A673 (cell line): ENCODE measurements at regions not wholly inside any gene's neighbourhood (a gene's known extent, or its start where the extent isn't known, plus 50 kb on each side); places are given as distances from the start of the nearest gene placed in this dataset.

Experiments used
- BruUV-seq: library from RNA; stranded (reverse); fragments of 400-500 nt; replicated peaks from 2 replicates; lab custom pipeline; 2021; lab: Mats Ljungman, UMichigan
- CTCF ChIA-PET: fragments of 300-600 bp; sonication (Branson Sonifier 250); formaldehyde crosslinking; loops from one replicate; lab custom pipeline; 2022; ENCODE audit warnings: antibody characterized with exemption; lab: Charles Lee
- POLR2A ChIA-PET: fragments of 300-600 bp; sonication (Branson Sonifier 250); formaldehyde crosslinking; loops from one replicate; lab custom pipeline; 2022; ENCODE audit warnings: antibody characterized with exemption; ENCODE audit not compliant: low non-redundant PET; lab: Charles Lee
- DNase-seq: peaks from one replicate; pipeline ENCODE4 v3.0.0-alpha.2; 2015; ENCODE audit warnings: low spot score
- H3K27ac ChIP-seq: fragments of 200-600 bp; sonication (generic); 2 replicates; pipeline ENCODE4 v1.5.1; 2016; ENCODE audit warnings: mixed run types, low read depth, mild to moderate bottlenecking, mixed read lengths, antibody characterized with exemption, low read length; ENCODE audit not compliant: poor library complexity, severe bottlenecking
- H3K27me3 ChIP-seq: fragments of 200-600 bp; sonication (generic); replicated peaks from 2 replicates; pipeline ENCODE4 v1.6.1; 2017; ENCODE audit warnings: mixed run types, low read depth, mild to moderate bottlenecking, mixed read lengths, antibody characterized with exemption, low read length; ENCODE audit not compliant: insufficient read depth, poor library complexity
- H3K36me3 ChIP-seq: fragments of 200-600 bp; sonication (generic); 2 replicates; pipeline ENCODE4 v1.6.1; 2016; ENCODE audit warnings: mixed run types, mild to moderate bottlenecking, mixed read lengths, antibody characterized with exemption, low read length; ENCODE audit not compliant: insufficient read depth, poor library complexity, severe bottlenecking
- H3K4me1 ChIP-seq: fragments of 200-600 bp; sonication (generic); 2 replicates; pipeline ENCODE4 v1.6.1; 2017; ENCODE audit warnings: mixed run types, mild to moderate bottlenecking, mixed read lengths, antibody characterized with exemption, low read length; ENCODE audit not compliant: insufficient read depth, poor library complexity, severe bottlenecking
- H3K4me3 ChIP-seq: fragments of 200-600 bp; sonication (generic); 2 replicates; pipeline ENCODE4 v1.5.1; 2016; ENCODE audit warnings: low read depth, mixed run types, mild to moderate bottlenecking, mixed read lengths, low read length; ENCODE audit not compliant: poor library complexity, severe bottlenecking
- H3K9me3 ChIP-seq: fragments of 200-600 bp; sonication (generic); 2 replicates; pipeline ENCODE4 v1.6.1; 2016; ENCODE audit warnings: mixed run types, low read depth, mild to moderate bottlenecking, mixed read lengths, antibody characterized with exemption, low read length; ENCODE audit not compliant: poor library complexity, severe bottlenecking
- EZH2 ChIP-seq: fragments of 200-600 bp; sonication (generic); IDR thresholded peaks from 2 replicates; pipeline ENCODE4 v1.6.1; 2017; ENCODE audit warnings: borderline replicate concordance, low read depth, mild to moderate bottlenecking, mixed read lengths, antibody characterized with exemption, low read length; ENCODE audit not compliant: poor library complexity, severe bottlenecking
- intact Hi-C: fragments of 100-400 bp; cut with micrococcal nuclease; formaldehyde crosslinking; loops from one replicate; pipeline ENCODE4 v1.10.0; 2022; ENCODE audit not compliant: unreplicated experiment
- TF ChIP-seq, protein P1 (sequence below): fragments of 300-800, 200-600 bp; sonication (generic); conservative IDR thresholded peaks from 2 replicates; pipeline ENCODE4 v1.5.1; 2017; ENCODE audit warnings: low read depth, mild to moderate bottlenecking, antibody characterized with exemption, low read length, moderate library complexity, mixed read lengths

- DNase-seq: no peak
- POLR2A ChIA-PET: no interaction called here
- TF ChIP-seq EZH2: no peak
- TF ChIP-seq, protein P1, sequence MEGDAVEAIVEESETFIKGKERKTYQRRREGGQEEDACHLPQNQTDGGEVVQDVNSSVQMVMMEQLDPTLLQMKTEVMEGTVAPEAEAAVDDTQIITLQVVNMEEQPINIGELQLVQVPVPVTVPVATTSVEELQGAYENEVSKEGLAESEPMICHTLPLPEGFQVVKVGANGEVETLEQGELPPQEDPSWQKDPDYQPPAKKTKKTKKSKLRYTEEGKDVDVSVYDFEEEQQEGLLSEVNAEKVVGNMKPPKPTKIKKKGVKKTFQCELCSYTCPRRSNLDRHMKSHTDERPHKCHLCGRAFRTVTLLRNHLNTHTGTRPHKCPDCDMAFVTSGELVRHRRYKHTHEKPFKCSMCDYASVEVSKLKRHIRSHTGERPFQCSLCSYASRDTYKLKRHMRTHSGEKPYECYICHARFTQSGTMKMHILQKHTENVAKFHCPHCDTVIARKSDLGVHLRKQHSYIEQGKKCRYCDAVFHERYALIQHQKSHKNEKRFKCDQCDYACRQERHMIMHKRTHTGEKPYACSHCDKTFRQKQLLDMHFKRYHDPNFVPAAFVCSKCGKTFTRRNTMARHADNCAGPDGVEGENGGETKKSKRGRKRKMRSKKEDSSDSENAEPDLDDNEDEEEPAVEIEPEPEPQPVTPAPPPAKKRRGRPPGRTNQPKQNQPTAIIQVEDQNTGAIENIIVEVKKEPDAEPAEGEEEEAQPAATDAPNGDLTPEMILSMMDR: no peak
These were observed 169.7 kb downstream of the TAF11L14 start for GRCh38 chr5:17803971-17804370.

GRCh38 chr5:17805227-17805825 lies 171.1 kb downstream of the TAF11L14 start:
- no TSS peak for BruUV-seq
- TF ChIP-seq, protein P1: no peak
- TF ChIP-seq EZH2: no peak
- peaks cover 49% of the 10 kb centered on the region for H3K4me1 ChIP-seq
- POLR2A ChIA-PET: interaction anchor here (0.6 kb wide), 1 partner anchor 335 kb away, joined by 3 read pairs; no protein-coding TSS in a partner anchor
- no peaks in the 10 kb centered on the region for H3K36me3 ChIP-seq
- CTCF ChIA-PET: no interaction called here
- H3K27ac ChIP-seq: peak overlapping the region; percentile 60
- H3K4me3 ChIP-seq: no peak overlapping the region
- no peaks in the 10 kb centered on the region for H3K27me3 ChIP-seq
- intact Hi-C loops: no loop called here
- no peaks in the 10 kb centered on the region for H3K9me3 ChIP-seq
- DNase-seq: peak; percentile 68

More at GRCh38 chr5:17803971-17804370, 169.7 kb downstream of the TAF11L14 start:
- Histone ChIP-seq H3K27me3 (no peaks in the 10 kb centered on the region), H3K4me3 (no peak overlapping the region), H3K36me3 (no peaks in the 10 kb centered on the region), H3K9me3 (no peaks in the 10 kb centered on the region), H3K27ac (no peak overlapping the region), H3K4me1 (peaks cover 49% of the 10 kb centered on the region)
- CTCF ChIA-PET: interaction anchor here (0.7 kb wide), 1 partner anchor 114 kb away, joined by 4 read pairs; no protein-coding TSS in a partner anchor
- no TSS peak for BruUV-seq
- intact Hi-C loops: no loop called here

DNA sequence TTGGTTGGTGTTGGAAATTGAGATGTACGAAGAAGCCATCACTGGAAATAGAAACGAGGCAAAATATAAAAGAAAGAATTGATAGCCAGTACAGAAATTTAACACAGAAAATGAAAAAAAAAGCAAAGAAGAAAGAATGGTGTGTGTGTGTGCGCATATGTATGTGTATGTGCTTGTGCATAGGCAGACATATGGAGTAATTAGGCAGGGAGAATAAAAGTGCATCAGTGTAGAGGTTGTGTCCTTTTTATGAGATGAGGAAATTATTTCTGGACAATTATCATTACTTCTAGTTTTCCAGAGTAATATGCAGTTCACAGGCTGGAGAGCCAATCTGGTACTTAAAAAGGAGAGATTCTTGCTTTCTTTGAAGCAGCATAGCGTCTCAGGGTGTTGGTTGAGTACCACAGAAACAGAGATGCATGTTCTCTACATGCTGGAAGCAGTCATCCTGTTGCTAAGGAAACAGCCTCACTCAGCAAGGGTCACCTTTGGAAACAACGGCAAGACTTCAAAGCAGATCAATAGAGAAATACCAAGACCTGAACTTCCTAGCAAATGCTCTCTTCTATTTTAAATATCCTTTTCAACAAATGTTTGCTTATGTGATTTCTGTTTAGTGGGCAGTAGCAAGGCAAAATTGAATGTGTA lies 172.7 kb downstream of the TAF11L14 start:
- no peak for DNase-seq
- no peaks in the 10 kb centered on the region for H3K27me3 ChIP-seq
- ChIA-PET CTCF (no interaction called here), POLR2A (no interaction called here)
- H3K36me3 ChIP-seq: no peaks in the 10 kb centered on the region
- no TSS peak for BruUV-seq
- H3K4me3 ChIP-seq: no peak overlapping the region
- TF ChIP-seq EZH2: no peak
- TF ChIP-seq, protein P1: no peak
- H3K4me1 ChIP-seq: peaks cover 45% of the 10 kb centered on the region
- intact Hi-C loops: no loop called here
- H3K9me3 ChIP-seq: no peaks in the 10 kb centered on the region
- H3K27ac ChIP-seq: no peak overlapping the region
